CD14-positive monocyte (primary cell): ENCODE measurements at regions not wholly inside any gene's neighbourhood (a gene's known extent, or its start where the extent isn't known, plus 50 kb on each side); places are given as distances from the start of the nearest gene placed in this dataset.

ENCODE experiments used
- DNase-seq, 3 donors: peaks; one replicate each; pipeline ENCODE4 v3.0.0-alpha.2; 2011 to 2022
- H2AFZ ChIP-seq: 2 replicates; pipeline ENCODE4 v1.6.0; 2012; ENCODE audit warnings: mild to moderate bottlenecking, low read depth, low read length, inconsistent platforms; ENCODE audit not compliant: insufficient read depth, poor library complexity, severe bottlenecking
- H3K27ac ChIP-seq, 2 donors: 1 replicate in 1 of 2; 2 replicates in 1 of 2; pipeline ENCODE4 v1.5.1; 2012 to 2013; ENCODE audit warnings: low read length in 2 of 2, control low read depth in 1 of 2, inconsistent platforms in 1 of 2, low read depth in 1 of 2, mild to moderate bottlenecking in 1 of 2
- H3K27me3 ChIP-seq, 2 donors: one replicate each; pipeline versions ENCODE4 v1.6.0 to v1.6.1; 2011 to 2013; ENCODE audit warnings: low read length in 2 of 2; ENCODE audit not compliant: control insufficient read depth in 2 of 2, insufficient read depth in 2 of 2
- H3K36me3 ChIP-seq, 2 donors: replicated peaks in 1 of 2; 1 replicate in 1 of 2; 2 replicates in 1 of 2; pipeline versions ENCODE4 v1.5.1 to v1.6.1; 2012 to 2013; ENCODE audit warnings: low read length in 2 of 2, control low read depth in 1 of 2, inconsistent platforms in 1 of 2, mild to moderate bottlenecking in 1 of 2; ENCODE audit not compliant: insufficient read depth in 2 of 2, control insufficient read depth in 1 of 2
- H3K4me1 ChIP-seq, 2 donors: 1 replicate in 1 of 2; 2 replicates in 1 of 2; pipeline versions ENCODE4 v1.5.1 to v1.6.1; 2012 to 2013; ENCODE audit warnings: low read length in 2 of 2, control low read depth in 1 of 2, inconsistent platforms in 1 of 2, mild to moderate bottlenecking in 1 of 2, moderate library complexity in 1 of 2; ENCODE audit not compliant: insufficient read depth in 2 of 2, control insufficient read depth in 1 of 2
- H3K4me2 ChIP-seq: replicated peaks from 2 replicates; pipeline ENCODE3; 2012; ENCODE audit warnings: low read length, moderate library complexity, mild to moderate bottlenecking; ENCODE audit not compliant: poor library complexity, severe bottlenecking; ENCODE audit errors: extremely low read depth
- H3K4me3 ChIP-seq, 3 experiments: fragments of 200-600 bp in 1 of 3; sonication (generic) in 1 of 3; replicated peaks in 1 of 3; 1 replicate in 2 of 3; 2 replicates in 1 of 3; pipeline ENCODE4 v1.5.1; 2011 to 2013; ENCODE audit warnings: low read length in 3 of 3, mild to moderate bottlenecking in 3 of 3, control low read depth in 2 of 3, low read depth in 2 of 3, inconsistent platforms in 1 of 3, moderate library complexity in 1 of 3
- H3K79me2 ChIP-seq: 2 replicates; pipeline ENCODE4 v1.6.0; 2012; ENCODE audit warnings: mild to moderate bottlenecking, control low read depth, inconsistent platforms, low read length, moderate library complexity; ENCODE audit not compliant: insufficient read depth
- H3K9ac ChIP-seq: 2 replicates; pipeline ENCODE4 v1.6.0; 2017; ENCODE audit warnings: low read length, mild to moderate bottlenecking; ENCODE audit not compliant: insufficient read depth, poor library complexity, severe bottlenecking
- H3K9me3 ChIP-seq, 2 donors: replicated peaks in 1 of 2; 1 replicate in 1 of 2; 2 replicates in 1 of 2; pipeline versions ENCODE4 v1.5.1 to v1.6.1; 2012 to 2013; ENCODE audit warnings: low read length in 2 of 2, control low read depth in 1 of 2; ENCODE audit not compliant: control insufficient read depth in 1 of 2, insufficient read depth in 1 of 2
- H4K20me1 ChIP-seq: 2 replicates; pipeline ENCODE4 v1.6.0; 2012; ENCODE audit warnings: mild to moderate bottlenecking, low read length, control low read depth, moderate library complexity; ENCODE audit not compliant: insufficient read depth
- H3K27ac Mint-ChIP-seq, 7 donors: one replicate each; pipeline ENCODE4 v1.8.0; 2020; ENCODE audit warnings: mild to moderate bottlenecking in 7 of 7, mixed read lengths in 7 of 7, moderate library complexity in 6 of 7, inconsistent platforms in 2 of 7
- H3K27me3 Mint-ChIP-seq, 3 donors: one replicate each; pipeline ENCODE4 v1.8.0; 2021 to 2022; ENCODE audit warnings: low read depth in 3 of 3, mild to moderate bottlenecking in 3 of 3, mixed read lengths in 3 of 3, moderate library complexity in 3 of 3, inconsistent platforms in 1 of 3
- H3K36me3 Mint-ChIP-seq, 2 donors: one replicate each; pipeline ENCODE4 v1.8.0; 2020; ENCODE audit warnings: mixed read lengths in 2 of 2, inconsistent platforms in 1 of 2, mild to moderate bottlenecking in 1 of 2
- H3K4me1 Mint-ChIP-seq: one replicate; pipeline ENCODE4 v1.8.0; 2020; ENCODE audit warnings: mild to moderate bottlenecking, mixed read lengths
- H3K4me3 Mint-ChIP-seq, 2 donors: one replicate each; pipeline ENCODE4 v1.8.0; 2020; ENCODE audit warnings: mild to moderate bottlenecking in 2 of 2, mixed read lengths in 2 of 2, moderate library complexity in 1 of 2
- H3K9me3 Mint-ChIP-seq, 7 donors: one replicate each; pipeline ENCODE4 v1.8.0; 2020 to 2022; ENCODE audit warnings: mixed read lengths in 7 of 7, mild to moderate bottlenecking in 6 of 7, moderate library complexity in 6 of 7, inconsistent platforms in 2 of 7
- WGBS: methylation state at CpG from one replicate; pipeline ENCODE4 v1.1.5; 2013; ENCODE audit warnings: missing lambda C conversion rate; ENCODE audit not compliant: insufficient coverage; 5-methylcytosine and 5-hydroxymethylcytosine counted together
- intact Hi-C, 2 donors: fragments of 100-400 bp; cut with micrococcal nuclease; formaldehyde crosslinking; loops; one replicate each; pipeline versions ENCODE4 v1.15.0 to v1.15.1; 2023
- TF ChIP-seq, protein P1 (sequence below): fragments of 200-600 bp; IDR thresholded peaks from one replicate; pipeline ENCODE4 v1.8.0; 2022; ENCODE audit warnings: antibody characterized with exemption, mild to moderate bottlenecking

DNA sequence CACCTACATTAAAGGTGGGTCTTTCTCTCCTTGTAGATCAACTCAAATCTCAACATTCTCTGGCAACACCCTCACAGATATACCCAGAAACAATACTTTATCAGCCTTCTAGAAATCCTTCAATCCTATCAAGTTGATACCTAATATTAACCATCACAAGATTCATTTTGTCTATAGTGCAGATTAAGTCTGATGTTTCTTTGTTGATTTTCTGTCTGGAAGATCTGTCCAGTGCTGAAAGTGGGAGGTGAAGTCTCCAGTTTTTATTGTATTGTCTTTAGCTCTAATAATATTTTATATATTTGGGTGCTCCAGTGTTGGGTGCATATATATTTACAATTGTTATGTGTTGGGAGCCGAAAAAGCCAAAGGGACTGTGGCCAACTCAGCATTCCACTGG lies 493.9 kb upstream of the ADGRB3 start:
- Histone ChIP-seq H3K4me2 (no peak overlapping the region), H3K4me3 (no peak overlapping the region), H4K20me1 (no peaks in the 10 kb centered on the region), H2AFZ (no peak overlapping the region), H3K27ac (no peak overlapping the region), H3K79me2 (no peaks in the 10 kb centered on the region), H3K4me1 (no peaks in the 10 kb centered on the region), H3K9me3 (peaks cover 19 to 31% of the 10 kb centered on the region in 2 donors), H3K36me3 (no peaks in the 10 kb centered on the region), H3K9ac (no peak overlapping the region), H3K27me3 (no peaks in the 10 kb centered on the region)
- intact Hi-C loops = no loop called here
- DNase-seq = no peak
- TF ChIP-seq, protein P1, sequence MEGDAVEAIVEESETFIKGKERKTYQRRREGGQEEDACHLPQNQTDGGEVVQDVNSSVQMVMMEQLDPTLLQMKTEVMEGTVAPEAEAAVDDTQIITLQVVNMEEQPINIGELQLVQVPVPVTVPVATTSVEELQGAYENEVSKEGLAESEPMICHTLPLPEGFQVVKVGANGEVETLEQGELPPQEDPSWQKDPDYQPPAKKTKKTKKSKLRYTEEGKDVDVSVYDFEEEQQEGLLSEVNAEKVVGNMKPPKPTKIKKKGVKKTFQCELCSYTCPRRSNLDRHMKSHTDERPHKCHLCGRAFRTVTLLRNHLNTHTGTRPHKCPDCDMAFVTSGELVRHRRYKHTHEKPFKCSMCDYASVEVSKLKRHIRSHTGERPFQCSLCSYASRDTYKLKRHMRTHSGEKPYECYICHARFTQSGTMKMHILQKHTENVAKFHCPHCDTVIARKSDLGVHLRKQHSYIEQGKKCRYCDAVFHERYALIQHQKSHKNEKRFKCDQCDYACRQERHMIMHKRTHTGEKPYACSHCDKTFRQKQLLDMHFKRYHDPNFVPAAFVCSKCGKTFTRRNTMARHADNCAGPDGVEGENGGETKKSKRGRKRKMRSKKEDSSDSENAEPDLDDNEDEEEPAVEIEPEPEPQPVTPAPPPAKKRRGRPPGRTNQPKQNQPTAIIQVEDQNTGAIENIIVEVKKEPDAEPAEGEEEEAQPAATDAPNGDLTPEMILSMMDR = no peak
- Mint-ChIP-seq H3K4me3 (no peak overlapping the region), H3K27me3 (no peaks in the 10 kb centered on the region), H3K27ac (no peak overlapping the region), H3K36me3 (no peaks in the 10 kb centered on the region), H3K9me3 (peaks cover 2 to 20% (median 13%) of the 10 kb centered on the region in 7 donors), H3K4me1 (no peaks in the 10 kb centered on the region)
- no CpG with 5 or more reads among the region's 1 CpG for WGBS

DNA sequence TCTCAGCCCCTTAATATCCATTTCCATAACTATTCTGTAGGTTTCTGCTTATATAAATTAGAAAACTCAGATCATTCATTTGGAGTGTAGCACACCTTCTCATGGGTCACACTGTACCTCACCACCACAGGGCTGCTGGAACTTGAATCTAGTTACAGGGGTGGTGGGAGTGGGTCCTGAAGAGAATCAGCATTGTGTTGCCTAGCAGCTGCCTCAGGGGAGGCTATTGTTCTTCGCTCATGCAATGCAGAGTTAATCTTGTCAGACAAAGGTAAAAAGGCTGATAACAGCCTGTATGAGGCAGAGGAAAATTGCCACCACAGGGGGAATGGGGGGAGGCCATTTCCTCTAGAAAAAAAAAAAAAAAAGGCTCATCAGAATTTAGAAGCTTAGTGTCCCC lies 496.0 kb upstream of the ADGRB3 start:
- Mint-ChIP-seq H3K4me3 (no peak overlapping the region), H3K36me3 (no peaks in the 10 kb centered on the region), H3K27me3 (no peaks in the 10 kb centered on the region), H3K27ac (no peak overlapping the region), H3K4me1 (no peaks in the 10 kb centered on the region), H3K9me3 (peaks cover 3 to 18% (median 12%) of the 10 kb centered on the region in 7 donors)
- Histone ChIP-seq H3K36me3 (no peaks in the 10 kb centered on the region), H3K9ac (no peak overlapping the region), H3K4me1 (no peaks in the 10 kb centered on the region), H3K27me3 (no peaks in the 10 kb centered on the region), H4K20me1 (no peaks in the 10 kb centered on the region), H3K79me2 (no peaks in the 10 kb centered on the region), H3K4me2 (no peak overlapping the region), H3K27ac (no peak overlapping the region), H2AFZ (no peak overlapping the region), H3K4me3 (no peak overlapping the region), H3K9me3 (peaks cover 4 to 10% of the 10 kb centered on the region in 2 donors)
- no peak for DNase-seq
- intact Hi-C loops = no loop called here
- no CpG with 5 or more reads among the region's 1 CpG for WGBS
- TF ChIP-seq, protein P1 = no peak
